GM18867 (cell line): ENCODE measurements at regions not wholly inside any gene's neighbourhood (a gene's known extent, or its start where the extent isn't known, plus 50 kb on each side); places are given as distances from the start of the nearest gene placed in this dataset.
"Not testable (repeated sequence)": the region's sequence is repeated elsewhere in the genome, so short reads cannot be mapped to it uniquely, and the experiment has no call there.

ENCODE experiments used
- ATAC-seq: cut with Tn5 transposase; IDR thresholded peaks from one replicate; pipeline ENCODE4 v1.9.1; 2021; ENCODE audit warnings: mild to moderate bottlenecking, moderate library complexity; ENCODE audit not compliant: unreplicated experiment

DNA sequence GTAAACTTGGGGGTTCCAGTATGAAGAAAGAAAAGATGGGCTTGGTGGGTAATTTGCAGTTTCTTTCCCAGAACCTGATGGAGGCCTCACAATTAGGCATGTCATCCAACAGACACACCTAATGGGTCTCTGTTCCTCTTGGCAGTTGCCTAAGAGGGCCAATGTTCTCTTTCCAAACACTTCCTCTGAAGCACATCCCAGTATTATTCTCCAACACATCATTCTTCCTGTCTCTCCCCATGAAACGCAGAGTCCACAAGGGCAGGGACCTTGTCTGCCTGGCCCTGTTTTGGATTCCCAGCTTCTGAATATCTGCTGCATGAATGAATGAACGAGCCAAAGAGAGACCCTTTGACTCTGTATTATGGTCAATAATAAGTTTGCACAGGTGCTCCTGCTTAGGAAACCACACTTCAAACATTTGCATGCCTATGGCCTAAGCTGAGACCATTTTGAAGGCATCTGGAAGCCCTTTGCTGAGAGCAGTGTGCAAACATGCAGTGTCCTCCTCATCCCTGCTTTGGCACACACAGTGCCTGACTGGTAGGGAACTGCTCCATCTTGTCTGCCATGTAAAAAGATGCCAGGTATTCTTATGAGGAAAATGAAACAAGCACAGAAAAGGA lies 100.9 kb upstream of the CHST15 start:
- no peak for ATAC-seq

- ATAC-seq: no peak
Measured at GRCh38 chr10:124193309-124193696, 99.9 kb upstream of the CHST15 start.

DNA sequence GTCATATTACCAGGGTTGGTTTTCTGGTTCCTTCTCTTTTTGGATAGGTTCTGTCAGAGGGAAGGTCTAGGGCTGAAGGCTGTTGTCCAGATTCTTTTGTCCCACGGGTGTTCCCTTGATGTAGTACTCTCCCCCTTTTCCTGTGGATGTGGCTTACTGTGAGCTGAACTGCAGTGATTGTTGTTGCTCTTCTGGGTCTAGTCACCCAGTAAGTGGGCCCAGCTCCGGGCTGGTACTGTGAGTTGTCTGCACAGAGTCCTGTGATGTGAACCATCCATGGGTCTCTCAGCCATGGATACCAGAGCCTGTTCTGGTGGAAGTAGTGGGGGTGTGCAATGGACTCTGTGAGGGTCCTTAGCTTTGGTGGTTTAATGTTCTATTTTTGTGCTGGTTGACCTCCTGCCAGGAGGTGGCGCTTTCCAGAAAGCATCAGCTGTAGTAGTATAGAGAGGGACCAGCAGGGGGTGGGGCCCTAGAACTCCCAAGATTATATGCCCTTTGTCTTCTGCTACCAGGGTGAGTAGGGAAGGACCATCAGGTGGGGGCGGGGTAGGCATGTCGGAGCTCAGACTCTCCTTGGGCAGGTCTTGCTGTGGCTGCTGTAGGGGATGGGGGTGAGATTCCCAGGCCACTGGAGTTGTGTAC lies 99.4 kb upstream of the CHST15 start:
- not testable (repeated sequence) for ATAC-seq

DNA sequence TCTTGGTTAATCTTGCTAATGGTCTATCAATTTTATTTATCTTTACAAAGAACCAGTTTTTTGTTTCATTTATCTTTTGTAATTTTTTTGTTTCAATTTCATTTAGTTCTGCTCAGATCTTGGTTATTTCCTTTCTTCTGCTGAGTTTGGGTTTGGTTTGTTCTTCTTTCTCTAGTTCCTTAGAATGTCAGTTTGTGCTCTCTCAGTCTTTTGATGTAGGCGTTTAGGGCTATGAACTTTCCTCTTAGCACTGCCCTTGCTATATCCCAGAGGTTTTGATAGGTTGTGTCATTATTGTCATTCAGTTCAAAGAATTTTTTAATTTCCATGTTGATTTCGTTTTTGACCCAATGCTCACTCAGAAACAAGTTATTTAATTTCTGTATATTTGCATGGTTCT lies 97.1 kb upstream of the CHST15 start:
- not testable (repeated sequence) for ATAC-seq

DNA sequence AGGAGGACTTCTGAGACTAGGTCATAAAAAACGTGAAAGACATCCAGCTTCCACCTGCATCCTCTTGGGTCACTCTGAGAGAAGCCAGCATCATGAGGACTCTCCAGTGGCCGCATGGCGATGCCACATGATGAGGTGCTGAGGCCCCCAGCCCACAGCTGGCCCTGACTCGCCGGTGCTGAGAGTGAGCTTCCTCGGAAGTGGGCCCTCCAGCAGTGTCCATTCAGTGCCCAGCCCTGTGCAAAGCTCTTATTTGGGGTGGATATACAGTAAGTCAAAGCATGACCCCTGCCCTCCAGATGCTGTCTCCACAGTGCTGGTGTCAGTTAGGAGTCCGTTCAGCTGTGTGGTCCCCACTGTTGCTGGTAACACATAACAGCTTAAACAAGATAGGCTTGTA lies 93.6 kb upstream of the CHST15 start:
- no peak for ATAC-seq

DNA sequence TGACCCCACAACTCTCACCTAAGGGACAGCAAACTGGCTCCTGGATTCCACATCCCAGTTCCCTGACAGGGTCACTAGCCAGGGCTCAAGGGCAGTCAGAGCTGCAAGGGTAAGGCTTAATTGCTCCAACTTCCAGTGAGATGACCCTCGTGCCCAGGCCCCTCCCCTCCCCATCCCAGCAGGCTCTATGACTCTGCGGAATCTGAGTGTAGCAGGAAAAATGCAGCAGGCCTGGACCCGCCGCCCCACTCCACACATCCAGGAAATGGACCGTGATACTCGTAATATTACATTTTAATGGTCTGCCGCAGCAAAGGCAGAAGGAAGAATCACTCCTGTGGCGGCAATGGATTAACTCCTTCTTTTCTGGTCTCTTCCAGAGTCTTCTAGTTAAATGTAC lies 91.7 kb upstream of the CHST15 start:
- ATAC-seq: no peak

DNA sequence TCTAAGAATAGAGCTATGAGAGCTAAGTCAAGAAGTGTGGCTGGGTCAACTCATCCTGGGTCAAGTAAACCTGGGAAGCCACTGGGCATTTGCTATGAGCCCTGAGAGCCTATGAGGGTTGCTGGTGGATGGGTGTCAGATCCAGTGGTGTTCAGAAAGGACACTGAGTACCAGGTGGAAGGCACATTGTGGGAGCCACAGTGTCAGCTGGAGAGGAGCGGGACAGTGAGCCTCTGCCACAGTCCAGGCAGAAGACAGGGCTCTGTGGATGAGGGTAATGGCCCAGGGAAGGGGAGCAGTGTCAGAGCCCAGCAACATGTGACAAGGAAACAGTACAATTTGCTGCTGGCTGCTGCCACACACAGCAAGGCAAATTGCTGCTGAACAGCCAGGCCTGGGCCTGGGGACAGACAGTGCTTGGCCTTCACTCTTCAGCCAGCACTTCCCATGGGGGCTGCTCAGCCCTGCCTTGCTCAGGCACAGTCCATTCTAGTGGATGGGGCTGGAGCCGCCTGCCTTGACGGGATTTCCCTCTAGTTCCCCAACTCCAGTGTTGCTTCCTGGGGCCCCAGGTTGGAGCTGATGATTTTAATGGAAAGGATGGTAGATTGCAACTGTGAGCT lies 90.9 kb upstream of the CHST15 start:
- ATAC-seq: no peak

DNA sequence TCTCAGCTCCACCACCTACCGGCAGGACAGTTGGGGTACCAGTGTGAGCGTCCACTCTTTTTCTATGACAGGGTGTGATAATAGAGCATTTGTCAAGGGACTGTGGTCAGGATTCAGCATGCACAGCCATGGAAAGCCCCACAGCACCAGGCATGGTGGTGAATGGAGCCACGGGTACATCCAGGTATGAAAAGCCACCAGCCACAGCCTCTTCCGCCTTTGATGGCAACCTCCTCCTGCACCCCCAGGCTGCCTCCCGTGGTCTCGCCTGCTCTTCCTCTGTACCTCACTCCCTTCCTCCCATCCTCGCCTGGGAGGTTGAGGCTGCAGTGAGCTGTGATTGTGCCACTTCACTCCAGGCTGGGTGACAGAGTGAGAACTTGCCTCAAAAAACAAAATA lies 90.2 kb upstream of the CHST15 start:
- ATAC-seq: no peak

GRCh38 chr10:124182088-124182541 lies 88.7 kb upstream of the CHST15 start:
- no peak for ATAC-seq

GRCh38 chr10:124181656-124182055 lies 88.3 kb upstream of the CHST15 start:
- ATAC-seq: no peak

GRCh38 chr10:124180947-124181549 lies 87.7 kb upstream of the CHST15 start:
- peak; percentile 41 for ATAC-seq

DNA sequence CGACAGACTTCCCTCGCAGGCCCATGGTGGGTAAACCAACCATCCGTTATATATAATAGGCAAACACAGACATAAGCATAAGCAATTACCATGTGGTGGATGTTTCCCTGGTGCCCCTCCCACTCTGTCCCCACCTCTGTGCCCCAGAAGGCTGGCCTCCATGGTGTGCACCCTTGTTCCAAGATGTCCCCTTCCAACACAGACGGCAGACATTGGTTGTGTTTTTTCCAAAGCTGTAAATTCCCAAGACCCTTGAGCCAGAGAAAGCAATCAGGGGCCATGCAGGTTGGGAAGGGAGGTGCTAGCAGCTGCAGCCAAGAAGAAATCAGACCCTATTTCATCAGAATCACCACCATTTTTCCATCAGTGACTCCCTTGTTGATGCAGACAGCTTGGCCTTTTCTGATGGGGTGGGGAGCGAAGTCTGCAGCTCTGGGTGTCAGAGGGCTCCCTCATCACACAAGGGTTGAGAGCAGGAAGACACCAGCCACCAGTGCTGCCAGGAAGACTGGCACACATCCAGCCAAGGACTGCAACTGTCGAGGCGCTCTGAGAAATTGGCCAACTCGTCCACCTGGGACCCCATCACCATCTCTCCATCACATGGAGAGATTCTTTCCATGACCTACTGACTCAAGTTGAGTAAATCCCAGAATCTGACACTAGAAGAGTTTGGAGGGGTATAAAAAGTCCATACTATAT lies 86.8 kb upstream of the CHST15 start:
- ATAC-seq: no peak

DNA sequence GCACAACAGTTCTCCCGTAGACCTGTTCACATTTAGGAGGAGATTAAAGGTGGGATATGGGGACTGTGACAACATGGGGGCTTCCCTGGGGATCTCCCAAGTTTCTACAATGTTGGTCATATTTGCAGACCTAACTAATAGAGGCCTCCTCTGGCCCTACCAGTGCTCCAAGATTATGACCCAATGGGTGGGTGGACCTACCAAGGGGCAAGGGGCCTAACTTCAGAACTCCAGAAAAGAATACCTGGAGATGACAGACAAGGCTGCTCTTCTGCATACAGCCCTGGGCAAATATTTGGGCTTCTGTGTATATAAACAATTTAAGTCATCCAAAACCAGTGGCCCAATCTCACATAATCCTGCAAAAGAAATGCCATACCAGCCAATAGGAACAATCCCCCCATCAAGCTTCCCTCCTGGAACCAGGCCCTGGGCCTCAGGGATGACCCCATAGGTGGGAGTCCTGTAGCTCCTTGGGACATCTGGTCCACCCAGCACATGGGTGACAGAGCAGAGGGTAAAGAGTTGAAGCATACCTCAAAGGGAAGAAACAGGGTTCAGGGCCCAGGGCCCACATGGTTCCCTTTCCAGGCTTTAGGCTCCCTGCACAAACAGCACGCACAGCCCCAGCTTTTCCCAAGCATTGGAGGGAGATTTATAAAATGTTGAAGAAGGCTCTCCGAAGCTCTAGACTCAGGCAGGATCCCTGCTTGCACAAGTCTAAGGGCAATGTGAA lies 86.1 kb upstream of the CHST15 start:
- ATAC-seq: no peak

DNA sequence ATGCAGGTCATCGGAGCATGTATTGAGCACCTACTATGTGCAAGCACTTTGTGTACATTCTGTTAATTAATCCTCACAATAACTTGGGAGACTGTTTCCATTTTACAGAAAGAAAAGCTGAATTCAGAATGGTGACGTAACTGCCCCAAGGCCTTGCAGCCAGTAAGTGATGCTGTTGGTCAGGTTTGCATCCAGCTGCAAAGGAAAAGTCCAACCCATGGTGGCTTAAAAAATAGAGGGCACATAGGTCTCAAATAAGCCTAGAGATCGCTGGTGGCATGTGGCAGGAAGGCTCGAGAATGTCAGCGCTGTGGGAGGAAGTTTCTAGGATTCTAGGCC lies 83.8 kb upstream of the CHST15 start:
- no peak for ATAC-seq

DNA sequence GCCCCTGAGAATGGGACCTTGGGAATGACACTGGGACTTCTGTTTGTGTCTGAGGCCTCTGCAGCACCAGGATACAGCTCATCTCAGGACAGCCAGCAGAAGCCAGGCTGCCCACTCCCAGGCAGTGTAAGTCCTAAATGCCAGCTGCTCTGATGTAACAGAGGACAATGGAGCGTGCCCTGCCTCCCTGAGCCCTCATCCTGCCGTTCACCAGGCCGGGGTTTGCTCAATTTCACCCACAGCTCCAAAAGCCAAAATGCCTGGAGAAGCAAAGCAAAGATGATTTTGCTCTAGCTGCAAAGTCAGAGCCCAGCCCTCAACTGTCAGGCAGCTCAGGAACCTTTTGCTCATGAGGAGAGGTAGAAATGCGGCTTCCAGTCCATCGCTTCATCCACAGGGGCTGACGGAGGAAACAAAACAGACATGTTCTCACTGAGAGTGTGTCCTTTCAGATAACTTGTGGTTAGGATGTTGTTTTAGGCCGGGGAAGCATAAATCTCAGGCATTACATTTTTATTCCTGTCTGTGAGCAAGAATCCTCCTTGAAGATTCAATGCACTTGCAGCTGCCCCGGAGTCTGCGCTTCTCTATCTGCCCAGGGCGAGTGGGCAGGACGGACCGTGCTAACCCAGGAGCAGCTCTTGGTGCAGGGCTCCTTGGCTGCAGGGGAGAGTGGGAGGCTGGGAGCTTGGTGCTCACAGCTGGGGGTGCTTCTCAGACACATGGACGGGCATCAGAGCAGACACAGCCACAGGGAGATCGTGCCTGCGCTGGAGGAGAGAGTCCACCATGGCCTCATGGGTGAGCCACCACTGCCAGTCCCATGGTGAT lies 83.2 kb upstream of the CHST15 start:
- ATAC-seq: no peak

DNA sequence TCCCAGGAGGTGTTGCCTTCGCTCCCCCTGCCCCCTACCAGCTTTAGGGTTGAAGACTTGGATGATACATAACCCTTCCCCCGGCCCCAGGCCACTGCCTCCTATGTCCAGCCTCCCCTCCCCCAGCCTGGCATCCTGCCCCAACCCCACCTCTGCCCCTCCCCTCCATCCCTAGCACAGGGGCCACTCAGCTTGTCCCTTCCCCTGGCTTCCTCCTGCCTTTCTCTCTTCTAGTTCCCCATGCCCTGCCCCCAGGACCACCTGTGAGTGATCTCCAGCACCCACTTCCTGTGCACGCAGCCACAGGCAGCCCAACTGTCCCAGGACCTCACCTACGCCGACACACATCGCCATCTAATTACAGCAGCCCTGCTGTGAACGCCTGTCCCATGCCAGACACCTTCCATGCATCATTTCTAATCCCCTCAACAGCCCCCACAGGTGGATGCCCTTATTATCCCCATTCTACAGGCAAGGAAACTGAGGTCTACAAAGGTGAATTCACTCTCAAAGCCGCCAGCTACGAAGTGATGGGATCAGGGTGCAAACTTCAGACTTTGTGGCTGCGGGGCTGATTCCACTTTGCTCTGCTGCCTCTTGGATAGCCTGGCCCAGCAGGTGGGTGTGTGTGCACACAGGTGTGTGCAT lies 82.4 kb upstream of the CHST15 start:
- no peak for ATAC-seq

- no peak for ATAC-seq
Measured at GRCh38 chr10:124174673-124175645, 81.6 kb upstream of the CHST15 start.

- ATAC-seq: no peak
Measured at GRCh38 chr10:124174071-124174566, 80.7 kb upstream of the CHST15 start.
